AG09319 (cell line): ENCODE measurements at regions not wholly inside any gene's neighbourhood (a gene's known extent, or its start where the extent isn't known, plus 50 kb on each side); places are given as distances from the start of the nearest gene placed in this dataset.

Experiments
- DNase-seq: peaks from one replicate; pipeline ENCODE4 v3.0.0-alpha.2; 2010; ENCODE audit warnings: low read depth; ENCODE audit errors: extremely low read depth
- CTCF ChIP-seq: IDR thresholded peaks from 2 replicates; pipeline ENCODE4 v1.5.1; 2011; ENCODE audit warnings: low read depth, mild to moderate bottlenecking, inconsistent platforms, low read length, moderate library complexity

GRCh38 chr9:84153885-84154284, 173.3 kb downstream of the RMI1 start:
- no peak for TF ChIP-seq CTCF
- no peak for DNase-seq

GRCh38 chr9:84154320-84154719, 173.7 kb downstream of the RMI1 start:
- DNase-seq, result no peak
- no peak for TF ChIP-seq CTCF

- TF ChIP-seq CTCF, result no peak
- DNase-seq, result no peak
Observed at GRCh38 chr9:84163052-84163650, 177.4 kb downstream of the SLC28A3 start.

GRCh38 chr9:84166891-84167290, 173.7 kb downstream of the SLC28A3 start:
- no peak for TF ChIP-seq CTCF
- DNase-seq, result no peak

GRCh38 chr9:84169240-84169639, 171.3 kb downstream of the SLC28A3 start:
- TF ChIP-seq CTCF, result no peak
- no peak for DNase-seq

GRCh38 chr9:84170521-84171141, 169.9 kb downstream of the SLC28A3 start:
- peak; percentile 86 for DNase-seq
- TF ChIP-seq CTCF, result peak; percentile 5

- TF ChIP-seq CTCF, result no peak
- DNase-seq, result no peak
Observed at GRCh38 chr9:84173961-84174360, 166.6 kb downstream of the SLC28A3 start.
